ENCODE measurements at regions not wholly inside any gene's neighbourhood (a gene's known extent, or its start where the extent isn't known, plus 50 kb on each side); places are given as distances from the start of the nearest gene placed in this dataset.
"Not testable (repeated sequence)": the region's sequence is repeated elsewhere in the genome, so short reads cannot be mapped to it uniquely, and the experiment has no call there.

DNA sequence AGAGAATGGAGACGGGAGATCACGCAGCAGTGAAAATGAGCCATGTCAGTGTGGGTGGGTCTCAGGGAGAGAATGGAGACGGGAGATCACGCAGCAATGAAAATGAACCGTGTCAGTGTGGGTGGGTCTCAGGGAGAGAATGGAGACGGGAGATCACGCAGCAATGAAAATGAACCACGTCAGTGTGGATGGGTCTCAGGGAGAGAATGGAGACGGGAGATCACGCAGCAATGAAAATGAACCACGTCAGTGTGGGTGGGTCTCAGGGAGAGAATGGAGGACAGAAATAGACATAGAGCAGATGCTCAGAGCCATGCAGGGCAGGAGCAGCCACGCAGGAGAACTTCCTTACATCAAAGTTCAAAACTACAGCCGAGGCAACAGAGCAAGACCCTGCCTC, 89.8 kb upstream of the LPCAT1 start:
- TF ChIP-seq EZH2 (IDR thresholded peaks at IDR 0.05; ENCODE audit: insufficient read depth, poor library complexity, severe bottlenecking); EZH2phosphoT487 (IDR thresholded peaks at IDR 0.05; ENCODE audit: insufficient read depth, low read depth): not testable (repeated sequence)

All from GM23248 (cell line).